AG09309 (cell line): ENCODE measurements at regions not wholly inside any gene's neighbourhood (a gene's known extent, or its start where the extent isn't known, plus 50 kb on each side); places are given as distances from the start of the nearest gene placed in this dataset.

ENCODE experiments used
- DNase-seq: peaks from one replicate; pipeline ENCODE4 v3.0.0-alpha.2; 2010; ENCODE audit warnings: low read depth
- H3K4me3 ChIP-seq: 2 replicates; pipeline ENCODE4 v1.5.1; 2011; ENCODE audit warnings: mild to moderate bottlenecking, low read depth, low read length, moderate library complexity; ENCODE audit not compliant: control insufficient read depth
- TF ChIP-seq, protein P1 (sequence below): IDR thresholded peaks from 2 replicates; pipeline ENCODE4 v1.5.1; 2011; ENCODE audit warnings: mild to moderate bottlenecking, low read depth, low read length, inconsistent platforms; ENCODE audit not compliant: insufficient read depth, control insufficient read depth; ENCODE audit errors: missing control alignments

DNA sequence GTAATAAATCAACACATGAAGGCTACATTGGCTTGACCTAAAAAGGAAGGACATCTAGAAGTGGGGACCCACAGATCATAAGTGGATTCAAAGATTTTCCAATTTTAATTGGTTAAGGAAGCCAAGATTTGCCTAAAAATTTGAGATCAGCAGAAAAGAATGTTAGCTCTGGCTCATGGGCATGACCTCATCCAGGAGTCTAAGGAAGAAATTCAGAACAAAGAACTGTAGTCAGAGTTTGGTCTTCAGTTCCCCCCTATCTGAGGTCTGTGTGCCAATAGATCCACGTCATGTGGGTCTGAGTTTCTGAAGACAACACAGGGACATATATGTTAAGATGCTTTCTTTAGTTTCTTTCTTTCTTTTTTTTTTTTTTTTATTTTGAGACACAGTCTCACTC, 648.8 kb upstream of the SPRY2 start:
- H3K4me3 ChIP-seq: no peak overlapping the region
- no peak for DNase-seq
- TF ChIP-seq, protein P1, sequence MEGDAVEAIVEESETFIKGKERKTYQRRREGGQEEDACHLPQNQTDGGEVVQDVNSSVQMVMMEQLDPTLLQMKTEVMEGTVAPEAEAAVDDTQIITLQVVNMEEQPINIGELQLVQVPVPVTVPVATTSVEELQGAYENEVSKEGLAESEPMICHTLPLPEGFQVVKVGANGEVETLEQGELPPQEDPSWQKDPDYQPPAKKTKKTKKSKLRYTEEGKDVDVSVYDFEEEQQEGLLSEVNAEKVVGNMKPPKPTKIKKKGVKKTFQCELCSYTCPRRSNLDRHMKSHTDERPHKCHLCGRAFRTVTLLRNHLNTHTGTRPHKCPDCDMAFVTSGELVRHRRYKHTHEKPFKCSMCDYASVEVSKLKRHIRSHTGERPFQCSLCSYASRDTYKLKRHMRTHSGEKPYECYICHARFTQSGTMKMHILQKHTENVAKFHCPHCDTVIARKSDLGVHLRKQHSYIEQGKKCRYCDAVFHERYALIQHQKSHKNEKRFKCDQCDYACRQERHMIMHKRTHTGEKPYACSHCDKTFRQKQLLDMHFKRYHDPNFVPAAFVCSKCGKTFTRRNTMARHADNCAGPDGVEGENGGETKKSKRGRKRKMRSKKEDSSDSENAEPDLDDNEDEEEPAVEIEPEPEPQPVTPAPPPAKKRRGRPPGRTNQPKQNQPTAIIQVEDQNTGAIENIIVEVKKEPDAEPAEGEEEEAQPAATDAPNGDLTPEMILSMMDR: no peak

DNA sequence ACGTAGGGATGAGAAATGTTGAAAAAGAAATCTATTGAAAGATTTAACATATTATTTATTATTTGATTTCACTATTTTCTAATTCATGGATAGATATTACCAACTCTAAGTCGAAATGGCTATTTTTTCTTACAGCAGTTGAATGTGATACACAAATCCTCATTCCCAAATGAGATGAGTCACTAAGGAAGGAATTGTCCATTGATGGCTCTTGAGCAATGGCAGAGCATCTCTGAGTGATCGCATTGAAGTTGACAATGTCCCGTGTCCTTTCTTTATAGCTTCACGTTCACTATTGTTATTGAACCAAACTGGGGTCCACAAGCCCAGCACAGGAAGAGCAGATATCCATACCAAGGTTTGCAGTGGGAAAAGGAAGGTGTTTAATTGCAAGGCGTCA, 648.3 kb upstream of the SPRY2 start:
- DNase-seq: no peak
- no peak overlapping the region for H3K4me3 ChIP-seq
- TF ChIP-seq, protein P1: no peak

DNA sequence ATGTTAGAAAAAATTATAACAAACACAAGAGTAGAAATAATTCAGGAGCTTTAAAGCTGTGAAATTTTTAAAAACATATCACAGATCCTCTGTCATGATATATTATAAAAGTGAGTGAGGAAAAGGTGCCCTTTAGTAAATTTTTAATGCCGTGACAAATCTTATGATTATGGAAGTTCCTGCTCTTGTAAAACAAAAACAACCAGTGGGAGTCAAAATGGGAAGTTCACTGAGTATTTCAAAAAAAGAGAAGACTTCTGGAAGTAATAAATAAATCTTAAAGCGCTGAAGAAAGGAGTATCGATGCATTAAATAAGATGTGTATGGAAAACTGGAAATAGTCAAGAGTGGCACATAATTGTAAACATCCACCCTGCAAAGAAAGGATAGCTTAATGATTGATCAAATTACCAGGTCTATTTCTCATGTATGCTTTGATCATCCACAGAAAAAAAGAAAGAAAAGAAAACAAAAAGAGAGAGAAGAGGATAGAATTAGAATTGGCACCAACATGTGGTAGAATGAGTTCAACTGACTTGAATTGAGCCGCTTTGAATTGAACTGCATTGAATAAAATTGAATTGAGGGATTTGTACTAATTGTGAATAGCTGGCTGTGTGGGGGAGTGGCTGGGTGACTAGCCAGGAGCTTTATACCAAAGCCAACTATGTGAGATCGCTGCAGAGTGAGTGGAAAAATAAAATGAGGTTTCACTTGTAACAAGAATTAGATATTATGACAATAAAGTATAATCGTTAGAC, 647.6 kb upstream of the SPRY2 start:
- DNase-seq: no peak
- TF ChIP-seq, protein P1: no peak

DNA sequence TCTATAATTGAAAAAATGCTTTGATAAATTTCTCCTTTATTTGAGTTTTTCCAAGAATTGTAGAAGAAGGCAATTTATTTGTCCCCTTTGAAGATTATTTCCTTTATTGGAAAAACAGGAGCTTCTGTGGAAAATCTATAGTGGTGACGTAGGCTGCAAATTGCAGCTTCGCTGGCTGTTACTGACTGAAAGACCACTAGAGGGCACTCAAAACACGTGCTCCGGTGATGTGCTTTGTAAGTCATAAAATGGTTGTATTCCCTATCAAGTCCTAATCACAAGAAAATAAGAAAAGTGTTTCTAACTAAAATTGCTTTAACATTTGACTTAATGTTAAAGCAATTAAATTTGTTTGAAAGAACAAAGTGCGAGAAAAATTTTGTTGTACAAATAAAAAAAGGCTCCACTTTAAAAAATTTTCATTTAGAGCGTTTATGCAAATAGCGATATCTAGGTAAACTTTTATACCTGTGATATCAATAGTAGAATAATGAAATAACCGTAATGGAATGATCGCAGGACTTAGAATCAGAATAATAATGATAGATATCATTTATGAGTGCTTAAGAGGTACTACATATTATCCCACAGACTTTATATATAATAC, 638.2 kb upstream of the SPRY2 start:
- TF ChIP-seq, protein P1: peak; percentile 75
- DNase-seq: peak; percentile 14
- H3K4me3 ChIP-seq: no peak overlapping the region

More for the DNA sequence above, 647.6 kb upstream of the SPRY2 start:
- H3K4me3 ChIP-seq: no peak overlapping the region

DNA sequence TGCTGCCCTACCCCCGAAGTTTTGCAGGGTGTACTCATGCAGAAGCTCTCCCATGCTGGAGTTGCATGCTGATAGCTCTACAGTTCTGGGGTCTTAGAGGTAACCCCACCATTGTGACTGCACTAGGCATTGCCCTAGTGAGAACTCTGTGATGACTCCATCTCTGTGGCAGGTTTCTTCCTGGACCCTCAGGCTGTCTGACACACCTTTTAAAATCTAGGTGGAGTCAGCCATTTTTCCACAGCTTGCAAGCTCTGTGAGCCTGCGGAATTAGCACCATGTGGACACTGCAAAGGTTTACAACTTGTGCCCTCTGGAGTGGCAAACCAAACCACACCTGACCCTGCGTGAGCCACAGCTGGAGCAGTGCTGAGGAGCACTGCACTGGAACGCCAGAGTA, 636.2 kb upstream of the SPRY2 start:
- TF ChIP-seq, protein P1: no peak
- no peak for DNase-seq
- H3K4me3 ChIP-seq: no peak overlapping the region

DNA sequence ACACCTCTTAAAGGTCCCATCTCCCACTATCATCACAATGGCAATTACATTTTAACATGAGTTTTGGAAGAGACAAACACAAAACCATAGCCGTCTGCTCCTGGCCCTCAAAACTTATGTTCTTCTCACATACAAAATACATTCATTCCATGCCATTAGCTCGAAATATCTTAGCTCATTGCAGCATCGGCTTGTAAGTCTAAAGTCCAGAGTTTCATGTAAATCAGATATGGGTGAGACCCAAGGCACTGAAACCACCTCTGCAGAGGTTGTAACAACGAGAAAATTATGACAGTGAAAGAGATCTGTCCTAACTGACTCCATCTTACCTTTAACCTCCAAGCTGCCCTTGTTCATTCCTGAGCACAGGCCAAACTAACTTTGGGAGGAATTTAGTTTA, 635.0 kb upstream of the SPRY2 start:
- TF ChIP-seq, protein P1: no peak
- DNase-seq: no peak
- H3K4me3 ChIP-seq: no peak overlapping the region

DNA sequence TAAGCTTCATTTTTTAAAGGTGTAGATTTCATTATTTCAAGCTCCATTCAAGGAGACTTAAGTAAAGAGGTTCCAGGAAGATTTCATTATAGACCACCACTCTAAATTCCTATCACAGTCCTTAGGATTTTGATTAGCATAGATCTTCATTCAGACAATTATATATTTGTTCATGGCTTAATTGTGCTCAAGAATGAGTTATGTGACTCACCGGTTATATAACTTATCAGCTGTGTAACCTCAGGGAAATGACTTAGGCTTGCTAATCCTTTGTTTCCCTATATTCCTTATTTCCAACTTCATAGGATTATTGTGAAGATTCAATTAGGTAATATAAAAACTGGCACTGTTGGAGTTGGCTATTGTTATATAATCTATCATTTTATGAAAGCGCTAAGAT, 632.8 kb upstream of the SPRY2 start:
- TF ChIP-seq, protein P1: no peak
- no peak for DNase-seq
- no peak overlapping the region for H3K4me3 ChIP-seq
